ENCODE measurements at regions not wholly inside any gene's neighbourhood (a gene's known extent, or its start where the extent isn't known, plus 50 kb on each side); places are given as distances from the start of the nearest gene placed in this dataset.

- Histone ChIP-seq H3K27ac (no peak overlapping the region), H3K4me1 (no peaks in the 10 kb centered on the region), H3K4me3 (no peak overlapping the region), H3K36me3 (no peaks in the 10 kb centered on the region), H3K9me3 (no peaks in the 10 kb centered on the region), H3K27me3 (no peaks in the 10 kb centered on the region)
- no peak for DNase-seq (ENCODE audit: low spot score in 2 of 2)
- TF ChIP-seq, protein P1, sequence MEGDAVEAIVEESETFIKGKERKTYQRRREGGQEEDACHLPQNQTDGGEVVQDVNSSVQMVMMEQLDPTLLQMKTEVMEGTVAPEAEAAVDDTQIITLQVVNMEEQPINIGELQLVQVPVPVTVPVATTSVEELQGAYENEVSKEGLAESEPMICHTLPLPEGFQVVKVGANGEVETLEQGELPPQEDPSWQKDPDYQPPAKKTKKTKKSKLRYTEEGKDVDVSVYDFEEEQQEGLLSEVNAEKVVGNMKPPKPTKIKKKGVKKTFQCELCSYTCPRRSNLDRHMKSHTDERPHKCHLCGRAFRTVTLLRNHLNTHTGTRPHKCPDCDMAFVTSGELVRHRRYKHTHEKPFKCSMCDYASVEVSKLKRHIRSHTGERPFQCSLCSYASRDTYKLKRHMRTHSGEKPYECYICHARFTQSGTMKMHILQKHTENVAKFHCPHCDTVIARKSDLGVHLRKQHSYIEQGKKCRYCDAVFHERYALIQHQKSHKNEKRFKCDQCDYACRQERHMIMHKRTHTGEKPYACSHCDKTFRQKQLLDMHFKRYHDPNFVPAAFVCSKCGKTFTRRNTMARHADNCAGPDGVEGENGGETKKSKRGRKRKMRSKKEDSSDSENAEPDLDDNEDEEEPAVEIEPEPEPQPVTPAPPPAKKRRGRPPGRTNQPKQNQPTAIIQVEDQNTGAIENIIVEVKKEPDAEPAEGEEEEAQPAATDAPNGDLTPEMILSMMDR (IDR thresholded peaks at IDR 0.05) = no peak
- intact Hi-C loops (cut with DNase I) = no loop called here
Measured at GRCh38 chr4:45663628-45664081, 460.2 kb downstream of the GABRG1 start.

- TF ChIP-seq, protein P1 (IDR thresholded peaks at IDR 0.05) = no peak
- no peaks in the 10 kb centered on the region for H3K36me3 ChIP-seq
Measured at GRCh38 chr4:45663003-45663402, 460.9 kb downstream of the GABRG1 start.

DNA sequence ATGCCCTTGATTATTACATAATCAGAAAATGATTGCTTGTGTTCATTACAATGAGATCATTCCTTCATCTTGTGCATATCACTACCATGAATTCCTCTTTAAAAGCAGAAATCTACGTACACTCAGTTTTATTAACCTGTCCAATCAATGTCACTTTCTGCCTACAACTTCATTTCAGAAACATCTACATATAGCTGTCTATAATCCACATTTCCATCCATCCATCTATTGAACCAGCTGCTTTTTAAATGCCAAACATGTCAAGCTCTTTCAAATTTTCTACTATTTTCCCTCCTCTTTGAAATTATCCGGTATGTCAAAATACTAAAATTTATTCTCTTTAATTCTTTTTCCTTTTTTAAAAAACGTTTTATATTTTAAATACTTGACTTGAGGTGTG, 462.0 kb downstream of the GABRG1 start:
- intact Hi-C loops (cut with DNase I) = no loop called here
- no peaks in the 10 kb centered on the region for H3K27me3 ChIP-seq

More at GRCh38 chr4:45663003-45663402, 460.9 kb downstream of the GABRG1 start:
- H3K27ac ChIP-seq = no peak overlapping the region
- intact Hi-C loops (cut with DNase I) = no loop called here
- DNase-seq (ENCODE audit: low spot score in 2 of 2) = no peak
- no peaks in the 10 kb centered on the region for H3K4me1 ChIP-seq
- H3K27me3 ChIP-seq = no peaks in the 10 kb centered on the region
- no peaks in the 10 kb centered on the region for H3K9me3 ChIP-seq
- no peak overlapping the region for H3K4me3 ChIP-seq

GRCh38 chr4:45650545-45650944, 473.3 kb downstream of the GABRG1 start:
- H3K9me3 ChIP-seq = no peaks in the 10 kb centered on the region
- TF ChIP-seq, protein P1 (IDR thresholded peaks at IDR 0.05) = no peak
- intact Hi-C loops (cut with DNase I) = no loop called here
- no peak overlapping the region for H3K4me3 ChIP-seq
- H3K4me1 ChIP-seq = no peaks in the 10 kb centered on the region
- DNase-seq (ENCODE audit: low spot score in 2 of 2) = no peak
- H3K27me3 ChIP-seq = no peaks in the 10 kb centered on the region
- H3K27ac ChIP-seq = no peak overlapping the region
- H3K36me3 ChIP-seq = no peaks in the 10 kb centered on the region

More for the DNA sequence above, 462.0 kb downstream of the GABRG1 start:
- Histone ChIP-seq H3K4me1 (no peaks in the 10 kb centered on the region), H3K36me3 (no peaks in the 10 kb centered on the region), H3K4me3 (no peak overlapping the region), H3K9me3 (no peaks in the 10 kb centered on the region), H3K27ac (no peak overlapping the region)
- TF ChIP-seq, protein P1 (IDR thresholded peaks at IDR 0.05) = no peak
- DNase-seq (ENCODE audit: low spot score in 2 of 2) = no peak

DNA sequence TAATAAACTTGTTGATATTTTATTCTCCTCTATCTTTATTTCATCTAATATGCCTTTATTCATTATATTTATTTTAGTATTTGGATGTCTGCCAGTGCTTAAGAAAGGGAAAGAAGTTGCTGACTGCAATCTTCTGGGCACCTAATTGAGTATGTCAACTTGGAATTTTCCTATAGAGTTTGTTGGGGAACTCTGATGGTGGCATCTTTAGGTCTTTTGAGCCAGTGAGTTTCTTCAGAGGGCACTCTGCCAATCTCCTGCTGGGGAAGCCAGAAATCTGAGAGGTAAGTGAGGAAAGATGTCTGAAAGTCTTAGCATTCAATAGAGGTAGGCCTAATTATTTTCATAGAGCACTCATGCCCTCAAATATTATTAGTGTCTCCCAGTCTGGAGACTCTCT, 475.0 kb downstream of the GABRG1 start:
- intact Hi-C loops (cut with DNase I) = no loop called here
- H3K4me1 ChIP-seq = no peaks in the 10 kb centered on the region
- DNase-seq (ENCODE audit: low spot score in 2 of 2) = no peak
- H3K9me3 ChIP-seq = no peaks in the 10 kb centered on the region
- no peaks in the 10 kb centered on the region for H3K36me3 ChIP-seq
- H3K27me3 ChIP-seq = no peaks in the 10 kb centered on the region
- H3K27ac ChIP-seq = no peak overlapping the region
- TF ChIP-seq, protein P1 (IDR thresholded peaks at IDR 0.05) = no peak
- H3K4me3 ChIP-seq = no peak overlapping the region

DNA sequence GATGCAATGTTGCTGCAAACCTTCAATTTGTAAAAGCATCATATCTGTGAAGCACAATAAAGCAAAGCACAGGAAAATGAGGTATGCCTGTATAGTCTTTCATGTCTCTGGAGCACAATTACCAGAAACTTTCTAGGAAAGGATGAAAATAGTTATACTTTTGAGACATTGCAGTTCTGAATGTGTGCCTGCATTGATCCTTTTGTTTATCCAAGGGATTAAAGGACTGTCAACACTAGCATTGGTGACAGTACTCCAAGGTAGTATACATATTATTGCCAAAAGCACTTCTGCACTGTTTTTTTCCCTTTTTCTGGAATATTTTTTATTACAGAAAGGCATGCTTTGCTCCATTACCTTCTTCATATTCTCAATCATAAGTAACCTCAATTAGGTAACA, 476.0 kb downstream of the GABRG1 start:
- DNase-seq (ENCODE audit: low spot score in 2 of 2) = no peak
- Histone ChIP-seq H3K36me3 (no peaks in the 10 kb centered on the region), H3K4me3 (no peak overlapping the region), H3K4me1 (no peaks in the 10 kb centered on the region), H3K27me3 (no peaks in the 10 kb centered on the region), H3K9me3 (no peaks in the 10 kb centered on the region), H3K27ac (no peak overlapping the region)
- TF ChIP-seq, protein P1 (IDR thresholded peaks at IDR 0.05) = no peak
- intact Hi-C loops (cut with DNase I) = no loop called here

Data from ascending aorta (tissue), 2 donors.